ENCODE measurements at regions not wholly inside any gene's neighbourhood (a gene's known extent, or its start where the extent isn't known, plus 50 kb on each side); places are given as distances from the start of the nearest gene placed in this dataset.

DNA sequence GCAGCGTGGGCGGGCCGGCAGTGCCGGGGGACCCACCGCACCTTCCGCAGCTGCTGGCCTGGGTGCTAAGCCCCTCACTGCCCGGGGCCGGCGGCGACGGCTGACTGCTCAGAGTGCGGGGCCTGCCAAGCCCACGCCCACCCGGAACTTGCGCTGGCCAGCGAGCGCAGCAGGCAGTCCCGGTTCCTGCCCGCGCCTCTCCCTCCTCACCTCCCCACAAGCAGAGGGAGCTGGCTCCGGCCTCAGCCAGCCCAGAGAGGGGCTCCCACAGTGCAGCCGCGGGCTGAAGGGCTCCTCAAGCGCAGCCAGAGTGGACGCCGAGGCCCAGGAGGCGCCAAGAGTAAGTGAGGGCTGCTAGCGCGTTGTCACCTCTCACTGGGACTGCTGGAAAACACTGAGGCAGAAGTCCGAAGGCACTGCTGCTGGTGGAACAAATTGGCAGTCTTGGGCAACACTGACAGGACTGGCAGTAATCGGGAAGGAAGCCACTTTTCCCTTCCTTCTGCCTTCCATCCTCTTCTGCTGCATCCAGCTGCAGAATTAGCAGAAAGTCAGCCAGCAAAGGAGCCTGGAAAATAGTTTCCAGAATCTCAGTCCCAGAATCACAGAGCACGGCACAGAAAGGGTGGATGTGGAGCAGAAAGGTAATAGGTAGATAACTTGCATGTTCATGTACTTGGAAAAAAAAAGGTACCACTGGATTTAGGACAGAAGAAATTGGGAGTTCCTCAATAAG is 179.4 kb upstream of the FN1 start:
- no peak for DNase-seq

DNA sequence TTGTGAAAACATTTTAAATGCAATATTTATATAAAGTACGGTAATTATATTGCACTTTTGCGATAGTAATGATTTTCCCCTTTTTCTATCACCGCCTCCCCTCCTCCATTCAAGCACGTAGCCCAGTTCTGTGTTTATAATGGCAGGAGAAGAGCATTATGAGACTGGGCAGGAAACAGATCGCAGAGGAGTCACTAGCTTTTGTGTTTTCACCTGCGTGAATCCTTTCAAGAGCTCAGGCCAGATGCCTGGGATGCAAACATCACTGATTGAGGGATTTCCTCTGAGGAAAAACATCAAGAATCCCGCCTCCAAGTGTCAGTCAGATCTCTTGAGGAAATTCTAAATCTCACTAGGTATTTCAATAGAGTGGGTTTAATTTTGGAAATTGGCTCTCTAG is 178.4 kb upstream of the FN1 start:
- DNase-seq = peak; percentile 16

GRCh38 chr2:215613888-215614287 is 178.0 kb upstream of the FN1 start:
- no peak for DNase-seq

DNA sequence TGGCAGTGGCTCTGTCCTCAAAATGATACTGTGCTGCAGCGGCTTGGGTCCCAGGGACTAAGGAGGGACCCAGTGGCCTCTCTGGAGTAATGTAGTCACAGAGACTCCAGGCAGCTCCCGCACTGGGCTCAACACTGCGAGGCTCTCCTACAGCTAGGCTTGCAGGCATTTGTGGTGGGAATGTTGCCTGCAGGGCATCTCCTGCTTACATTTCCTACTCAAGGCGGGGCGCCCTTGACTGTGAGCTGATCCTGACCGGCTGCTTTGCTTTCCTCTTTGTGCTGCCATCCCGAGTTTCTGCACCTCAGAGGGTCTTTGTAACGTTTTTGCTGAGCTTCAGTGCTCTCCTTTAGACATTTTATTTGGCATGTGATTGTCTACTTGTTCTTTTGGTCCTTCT is 177.4 kb upstream of the FN1 start:
- DNase-seq = no peak

DNA sequence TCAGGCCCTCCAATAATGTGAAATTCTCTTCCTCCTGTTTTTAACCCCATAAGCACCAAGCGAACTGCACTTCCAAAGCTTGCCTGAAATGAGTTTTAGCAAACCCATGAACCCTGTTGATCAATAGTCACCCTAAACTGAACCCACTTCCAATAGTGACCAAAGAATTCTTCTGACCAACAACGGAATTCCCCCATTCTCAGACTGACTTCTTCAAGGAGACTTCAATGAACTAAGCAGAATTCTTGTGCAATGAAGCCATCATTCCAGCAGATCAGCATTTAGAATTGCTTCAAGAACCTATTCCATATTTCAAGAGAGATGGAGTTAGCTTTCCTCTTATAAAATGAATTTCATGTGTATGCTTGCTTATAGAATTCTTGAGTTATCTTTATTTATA is 176.9 kb upstream of the FN1 start:
- no peak for DNase-seq

DNA sequence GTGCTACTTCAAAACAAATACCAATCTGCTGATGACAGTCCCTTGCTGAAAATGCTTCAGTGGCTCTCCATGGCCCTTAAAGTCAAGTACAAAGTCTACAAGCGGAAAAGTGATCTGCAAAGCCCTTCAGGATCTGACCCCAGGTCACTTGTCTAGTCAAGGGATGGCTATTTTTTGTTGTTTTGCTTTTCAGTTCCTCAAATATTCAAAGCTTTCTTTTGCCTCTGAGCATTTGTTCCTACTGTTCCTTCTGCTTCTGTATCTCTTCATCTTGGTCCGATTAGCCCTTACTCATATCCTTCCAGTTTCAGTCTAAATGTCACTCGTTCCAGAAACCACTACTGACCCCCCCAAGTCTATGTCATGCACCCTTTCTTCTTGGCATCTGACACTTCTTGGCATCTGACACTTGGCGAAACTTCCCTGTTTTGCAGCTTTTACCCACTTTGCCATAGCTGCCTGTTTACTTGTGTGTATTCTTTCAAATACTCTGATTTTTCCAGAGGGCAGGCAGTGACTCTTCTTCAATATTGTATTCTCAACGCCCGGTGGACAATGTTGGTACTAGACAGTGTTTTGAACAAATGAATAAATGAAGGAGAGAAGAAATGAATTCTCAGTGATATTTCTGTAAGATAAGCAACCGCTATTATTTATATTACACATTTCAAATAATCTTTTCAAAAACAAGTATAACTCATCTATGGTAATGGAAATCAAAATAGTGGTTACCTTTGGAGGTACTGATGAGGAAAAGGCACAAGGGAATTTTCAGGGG is 175.9 kb upstream of the FN1 start:
- DNase-seq = peak; percentile 13

- DNase-seq = no peak
These were observed 173.5 kb upstream of the FN1 start for GRCh38 chr2:215609089-215610032.

DNA sequence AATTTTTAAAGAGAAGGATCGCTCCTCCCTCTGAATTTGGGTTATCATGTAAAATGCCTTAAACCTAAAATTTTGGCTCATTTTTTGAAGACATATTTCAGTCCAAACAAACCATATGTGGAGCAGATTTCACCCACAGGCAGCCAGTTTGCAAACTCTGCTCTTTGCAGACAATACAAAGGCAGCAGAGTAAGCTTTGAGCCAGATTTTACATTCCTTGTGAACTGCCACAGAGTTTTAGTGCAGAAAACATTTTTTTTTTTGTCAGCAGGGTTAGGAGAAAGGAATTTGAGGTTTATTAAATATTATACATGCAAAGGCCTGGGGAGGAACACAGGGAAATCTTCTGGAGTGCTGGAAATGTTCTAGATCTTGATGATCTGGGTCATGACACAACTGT is 171.9 kb upstream of the FN1 start:
- no peak for DNase-seq

- DNase-seq = no peak
These were observed 170.4 kb upstream of the FN1 start for GRCh38 chr2:215606219-215606618.

- DNase-seq = no peak
These were observed 169.3 kb upstream of the FN1 start for GRCh38 chr2:215605214-215605613.

- no peak for DNase-seq
These were observed 168.7 kb upstream of the FN1 start for GRCh38 chr2:215604606-215605005.

GRCh38 chr2:215603440-215603839 is 167.6 kb upstream of the FN1 start:
- DNase-seq = no peak

DNA sequence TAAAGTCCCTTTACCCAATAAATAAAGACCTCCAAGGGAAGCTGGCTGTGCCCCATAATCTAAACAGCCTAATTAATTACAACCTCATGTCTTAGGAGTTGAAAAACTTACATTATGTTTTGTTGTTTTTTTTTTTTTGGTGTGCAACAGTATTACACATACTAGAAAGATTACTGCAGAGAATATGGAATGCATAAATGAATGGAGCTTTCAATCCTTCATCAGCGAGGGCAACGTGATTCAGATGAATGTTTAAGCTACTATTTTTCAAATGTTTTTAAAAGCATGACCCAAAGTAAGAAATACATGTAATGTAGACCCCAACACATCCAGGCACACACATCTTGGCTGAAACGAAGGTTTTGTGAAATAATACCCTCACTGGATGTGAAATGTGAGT is 167.1 kb upstream of the FN1 start:
- DNase-seq = no peak

- no peak for DNase-seq
These were observed 166.3 kb upstream of the FN1 start for GRCh38 chr2:215601990-215602721.

- no peak for DNase-seq
These were observed 165.7 kb upstream of the FN1 start for GRCh38 chr2:215601526-215601925.

DNA sequence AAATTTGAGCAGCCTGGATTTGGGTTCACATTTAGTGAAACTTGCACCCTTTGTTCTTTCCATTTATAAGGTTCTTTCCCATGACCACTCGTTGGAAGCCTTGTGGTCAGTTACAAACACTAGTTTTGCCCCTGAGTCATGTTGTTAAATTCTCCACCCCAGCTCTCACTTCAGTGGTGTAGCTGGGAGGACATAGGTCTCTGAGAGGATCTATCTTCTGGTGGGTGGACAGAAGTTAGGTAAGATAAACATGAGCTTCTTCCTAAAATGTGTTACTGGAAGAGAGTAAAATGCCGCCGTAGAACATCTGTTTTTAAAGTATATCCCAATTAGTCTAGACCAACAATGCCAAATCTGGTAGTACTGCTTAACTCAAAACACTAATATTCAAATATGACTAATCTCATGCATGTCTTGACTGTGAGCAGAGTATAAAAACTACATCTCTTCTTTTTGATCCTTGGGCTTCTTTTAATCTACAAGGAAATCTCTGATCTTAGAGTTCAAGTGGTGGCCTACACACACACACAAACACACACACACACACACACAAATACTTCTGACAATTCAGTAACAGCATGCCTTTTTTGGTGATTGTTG is 162.6 kb upstream of the FN1 start:
- DNase-seq = no peak

DNA sequence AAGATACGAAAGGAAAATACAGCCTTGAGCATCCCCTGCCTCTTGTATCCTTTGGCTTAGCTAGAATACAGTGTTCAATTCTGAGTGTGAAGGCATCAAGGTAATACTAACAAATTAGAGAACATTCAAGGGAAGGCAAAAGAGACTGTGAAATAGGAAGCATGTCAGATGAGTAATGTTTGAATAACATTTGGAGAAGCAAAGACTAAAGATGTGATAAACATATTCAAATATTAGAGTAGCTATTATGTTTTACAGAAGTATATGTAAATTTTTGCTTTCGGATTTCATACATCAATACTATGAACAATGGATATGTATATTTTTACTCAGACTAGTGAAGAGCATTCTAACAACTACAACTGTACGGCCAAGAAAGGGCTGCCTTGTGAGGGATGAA is 161.7 kb upstream of the FN1 start:
- DNase-seq = no peak

GRCh38 chr2:215594766-215595165 is 158.9 kb upstream of the FN1 start:
- DNase-seq = no peak

DNA sequence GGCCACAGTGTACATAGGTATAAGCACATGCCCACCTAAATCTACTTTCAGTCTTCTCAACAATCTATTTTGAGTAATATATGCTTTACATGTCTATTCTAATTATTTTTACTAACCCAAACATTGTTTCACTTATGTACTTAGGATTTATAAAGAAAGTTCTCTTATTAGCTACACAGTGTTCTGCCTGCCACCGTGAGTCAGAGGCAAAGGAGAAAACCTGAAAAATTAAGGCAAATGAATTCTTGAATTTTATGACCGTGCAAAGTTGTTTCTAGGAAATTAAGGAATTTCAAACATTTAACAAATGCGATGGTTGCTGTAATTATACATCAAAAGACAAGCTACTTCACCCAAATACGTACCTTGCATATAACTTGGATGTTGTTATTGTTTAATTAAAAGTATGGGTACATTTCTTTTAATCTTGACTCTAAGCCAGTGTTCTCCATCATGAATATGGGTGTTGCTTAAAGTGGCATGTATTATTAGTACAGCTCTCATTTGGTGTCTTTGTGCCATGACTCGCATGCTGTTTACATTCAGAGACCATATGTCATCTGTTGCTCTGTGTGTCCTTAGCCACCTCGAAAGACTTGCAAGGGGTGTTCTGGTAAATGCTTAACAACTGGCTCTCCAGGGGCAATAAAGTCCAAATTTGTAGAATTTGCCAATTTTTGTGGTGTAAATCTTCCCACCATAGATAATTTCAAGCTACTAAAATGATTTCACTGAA is 154.3 kb upstream of the FN1 start:
- DNase-seq = no peak

- no peak for DNase-seq
These were observed 148.0 kb upstream of the FN1 start for GRCh38 chr2:215583881-215584280.

GRCh38 chr2:215579809-215580208 is 143.9 kb upstream of the FN1 start:
- no peak for DNase-seq

- DNase-seq = no peak
These were observed 141.5 kb upstream of the FN1 start for GRCh38 chr2:215577356-215577755.

Data from NCI-H510A treated with DMSO at 0.1 percent for 48 hours (cell line).